Aorta (tissue), 5 donors: ENCODE measurements at regions not wholly inside any gene's neighbourhood (a gene's known extent, or its start where the extent isn't known, plus 50 kb on each side); places are given as distances from the start of the nearest gene placed in this dataset.
"Not testable (repeated sequence)": the region's sequence is repeated elsewhere in the genome, so short reads cannot be mapped to it uniquely, and the experiment has no call there.

ENCODE experiments used
- ATAC-seq: fragments of 200-7000 bp; cut with Tn5 transposase; one replicate; pipeline ENCODE4 v1.9.1; 2022; ENCODE audit warnings: moderate library complexity; ENCODE audit not compliant: low FRiP score
- DNase-seq, 2 donors: peaks; one replicate each; pipeline ENCODE4 v3.0.0-alpha.2; 2020
- H3K27ac ChIP-seq, 2 donors: one replicate each; pipeline ENCODE4 v1.5.1; 2013; ENCODE audit warnings: low read length in 2 of 2, mild to moderate bottlenecking in 2 of 2, moderate library complexity in 2 of 2, control low read depth in 1 of 2, inconsistent platforms in 1 of 2, low read depth in 1 of 2
- H3K27me3 ChIP-seq, 2 donors: one replicate each; pipeline ENCODE4 v1.6.1; 2013; ENCODE audit warnings: control low read depth in 1 of 2, low read length in 1 of 2, mild to moderate bottlenecking in 1 of 2, moderate library complexity in 1 of 2; ENCODE audit not compliant: insufficient read depth in 2 of 2, control insufficient read depth in 1 of 2
- H3K36me3 ChIP-seq, 2 donors: one replicate each; pipeline ENCODE4 v1.6.1; 2013; ENCODE audit warnings: control low read depth in 1 of 2, low read length in 1 of 2, mild to moderate bottlenecking in 1 of 2; ENCODE audit not compliant: insufficient read depth in 2 of 2, control insufficient read depth in 1 of 2
- H3K4me1 ChIP-seq, 2 donors: one replicate each; pipeline ENCODE4 v1.6.1; 2013; ENCODE audit warnings: low read length in 2 of 2, control low read depth in 1 of 2, mild to moderate bottlenecking in 1 of 2, moderate library complexity in 1 of 2; ENCODE audit not compliant: insufficient read depth in 2 of 2, control insufficient read depth in 1 of 2
- H3K4me3 ChIP-seq, 2 donors: one replicate each; pipeline ENCODE4 v1.5.1; 2013; ENCODE audit warnings: low read length in 2 of 2, control low read depth in 1 of 2, mild to moderate bottlenecking in 1 of 2
- H3K9me3 ChIP-seq: one replicate; pipeline ENCODE4 v1.6.1; 2013; ENCODE audit warnings: mild to moderate bottlenecking, low read length; ENCODE audit not compliant: control insufficient read depth
- WGBS, 2 donors: extraction: QIAGEN DNeasy Blood & Tissue Kit; methylation state at CpG; one replicate each; pipeline ENCODE4 v1.1.7; 2013; 5-methylcytosine and 5-hydroxymethylcytosine counted together
- intact Hi-C, 2 donors: fragments of 100-400 bp; cut with DNase I; formaldehyde crosslinking; loops; one replicate each; pipeline versions ENCODE4 v1.14.2 to v1.15.0; 2022
- donor health status: healthy with polysubstance abuse.
- donor health status: Bipolar disorder and iron deficiency.
- donor health status: DM: no; HTN: no; CAD: no.
- donor health status: DM: no; HTN: no; CAD: no.
- donor health status: DM: yes; HTN: yes; CAD: no.

DNA sequence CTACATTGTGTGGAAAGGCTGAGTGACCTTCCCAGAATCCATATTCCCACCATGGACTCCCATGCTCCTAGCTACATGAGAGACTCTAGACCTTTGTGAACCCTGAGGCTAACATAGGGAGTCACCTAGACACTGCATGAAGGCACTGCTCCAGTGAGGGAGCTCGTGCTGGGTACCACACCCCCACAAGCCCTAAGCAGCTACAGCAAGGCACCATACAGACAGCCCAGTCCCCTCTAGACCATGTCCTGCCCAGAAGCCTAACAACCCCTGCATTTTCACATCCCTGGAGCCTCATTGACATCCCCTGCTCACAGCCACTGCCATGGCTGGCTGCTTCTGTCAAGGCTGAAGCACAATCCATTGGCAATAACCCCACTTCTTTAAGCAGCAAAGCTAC, 176.5 kb upstream of the CTNND2 start:
- Histone ChIP-seq H3K27ac (no peak overlapping the region), H3K4me1 (no peaks in the 10 kb centered on the region), H3K27me3 (no peaks in the 10 kb centered on the region), H3K36me3 (no peaks in the 10 kb centered on the region), H3K9me3 (no peaks in the 10 kb centered on the region), H3K4me3 (no peak overlapping the region)
- intact Hi-C loops = no loop called here
- WGBS, 2 donors = 56 to 64% methylated on average over 1 of the region's 1 CpG
- no peak for DNase-seq
- ATAC-seq = no peak

DNA sequence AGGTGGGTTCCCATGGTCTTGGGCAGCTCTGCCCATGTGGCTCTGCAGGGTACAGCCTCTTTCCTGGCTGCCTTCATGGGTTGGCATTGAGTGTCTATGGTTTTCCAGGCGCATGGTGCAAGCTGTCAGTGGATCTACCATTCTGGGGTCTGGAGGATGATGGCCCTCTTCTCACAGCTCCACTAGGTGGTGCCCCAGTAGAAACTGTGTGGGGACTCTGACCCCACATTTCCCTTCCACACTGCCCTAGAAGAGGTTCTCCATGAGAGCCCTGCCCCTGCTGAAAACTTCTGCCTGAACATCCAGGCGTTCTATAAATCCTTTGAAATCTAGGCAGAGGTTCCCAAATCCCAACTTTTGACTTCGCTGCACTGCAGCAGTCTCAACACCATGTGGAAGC, 174.0 kb upstream of the CTNND2 start:
- H3K36me3 ChIP-seq, H3K4me1 ChIP-seq, H3K27ac ChIP-seq, H3K27me3 ChIP-seq, intact Hi-C loops, DNase-seq, H3K4me3 ChIP-seq, H3K9me3 ChIP-seq, ATAC-seq: not testable (repeated sequence)
- WGBS, 2 donors = 85 to 91% methylated on average over 3 of the region's 3 CpGs

DNA sequence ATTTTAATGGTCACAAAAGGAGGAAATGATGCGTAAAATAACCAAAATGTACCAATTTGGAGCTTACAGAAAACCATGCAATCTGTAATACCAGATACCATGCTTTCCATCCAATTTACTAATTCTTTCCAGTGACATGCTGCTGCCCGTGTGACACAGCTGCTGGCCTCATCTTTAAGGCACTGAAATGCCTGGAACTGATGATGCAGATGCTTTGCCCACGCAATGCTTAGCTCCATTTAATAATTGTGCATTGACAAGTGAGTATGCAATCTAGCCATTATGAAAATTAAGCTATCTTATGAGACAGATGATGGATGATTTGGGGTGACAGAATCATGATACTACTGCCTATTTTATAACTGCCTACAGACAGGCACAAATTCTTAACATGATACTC, 169.2 kb upstream of the CTNND2 start:
- ATAC-seq (no peak), DNase-seq (no peak)
- Histone ChIP-seq H3K9me3 (no peaks in the 10 kb centered on the region), H3K27ac (no peak overlapping the region), H3K27me3 (no peaks in the 10 kb centered on the region), H3K36me3 (no peaks in the 10 kb centered on the region), H3K4me3 (no peak overlapping the region), H3K4me1 (no peaks in the 10 kb centered on the region)
- intact Hi-C loops = no loop called here
- WGBS, 2 donors = 50 to 54% methylated on average over 3 of the region's 3 CpGs

DNA sequence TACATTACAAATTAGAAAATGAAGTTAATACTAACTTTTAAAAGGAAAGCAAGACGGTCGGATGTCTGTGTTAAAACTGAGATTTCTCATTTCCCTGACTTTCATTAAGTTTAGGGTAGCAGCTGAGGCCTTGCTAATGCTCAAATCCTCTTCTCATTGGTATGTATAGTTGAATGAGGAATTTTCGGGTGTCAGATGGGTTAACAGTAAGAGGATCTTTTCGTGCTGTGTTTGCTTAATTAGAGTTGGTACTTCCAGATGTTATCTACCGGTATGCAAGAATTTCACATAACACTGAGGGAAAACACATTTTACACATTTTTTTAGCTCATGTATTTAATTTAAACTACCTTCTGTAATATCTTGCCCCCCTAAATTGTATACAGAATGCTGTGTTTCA, 168.2 kb upstream of the CTNND2 start:
- Histone ChIP-seq H3K4me3 (no peak overlapping the region), H3K9me3 (no peaks in the 10 kb centered on the region), H3K27me3 (no peaks in the 10 kb centered on the region), H3K4me1 (no peaks in the 10 kb centered on the region), H3K27ac (no peak overlapping the region), H3K36me3 (no peaks in the 10 kb centered on the region)
- ATAC-seq (no peak), DNase-seq (no peak)
- 47 to 49% methylated on average over 5 of the region's 5 CpGs for WGBS, 2 donors
- intact Hi-C loops = no loop called here

DNA sequence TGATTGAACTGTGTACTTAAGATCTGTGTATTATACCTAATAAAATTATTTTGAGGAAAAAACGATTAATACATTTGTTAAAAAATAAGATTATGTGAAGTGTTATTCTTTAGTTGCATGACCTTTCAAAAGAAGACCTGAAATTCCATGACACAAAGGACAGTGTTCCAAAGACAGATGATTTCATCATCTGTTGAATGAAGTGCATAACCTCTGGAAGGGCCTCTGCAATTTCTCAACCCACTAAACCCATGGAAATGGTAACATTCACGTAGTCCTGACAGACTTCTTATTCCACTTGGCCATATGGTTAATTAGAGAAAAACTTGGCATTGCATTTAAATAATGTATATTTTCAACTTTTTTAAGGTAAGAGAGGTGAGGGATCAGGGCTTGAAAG, 167.2 kb upstream of the CTNND2 start:
- H3K9me3 ChIP-seq = no peaks in the 10 kb centered on the region
- no peak for ATAC-seq
- intact Hi-C loops = no loop called here

GRCh38 chr5:12023614-12024241, 119.5 kb upstream of the CTNND2 start:
- H3K9me3 ChIP-seq = peaks cover 2% of the 10 kb centered on the region
- H3K27ac ChIP-seq = no peak overlapping the region
- no peaks in the 10 kb centered on the region for H3K4me1 ChIP-seq
- 42 to 43% methylated on average over 5 of the region's 5 CpGs for WGBS, 2 donors
- ATAC-seq = no peak
- intact Hi-C loops = no loop called here
- no peak for DNase-seq
- H3K4me3 ChIP-seq = no peak overlapping the region
- no peaks in the 10 kb centered on the region for H3K27me3 ChIP-seq
- H3K36me3 ChIP-seq = no peaks in the 10 kb centered on the region

More for the DNA sequence above, 167.2 kb upstream of the CTNND2 start:
- no peaks in the 10 kb centered on the region for H3K4me1 ChIP-seq
- DNase-seq = no peak
- no peaks in the 10 kb centered on the region for H3K27me3 ChIP-seq
- no peak overlapping the region for H3K4me3 ChIP-seq
- 68 to 72% methylated on average over 2 of the region's 2 CpGs for WGBS, 2 donors
- no peak overlapping the region for H3K27ac ChIP-seq
- no peaks in the 10 kb centered on the region for H3K36me3 ChIP-seq

GRCh38 chr5:12022444-12022843, 118.2 kb upstream of the CTNND2 start:
- Histone ChIP-seq H3K4me3 (no peak overlapping the region), H3K4me1 (no peaks in the 10 kb centered on the region), H3K9me3 (peaks cover under 1% of the 10 kb centered on the region), H3K36me3 (no peaks in the 10 kb centered on the region), H3K27me3 (no peaks in the 10 kb centered on the region), H3K27ac (no peak overlapping the region)
- ATAC-seq = no peak
- DNase-seq = no peak
- intact Hi-C loops = no loop called here
- 56 to 67% methylated on average over 3 of the region's 3 CpGs for WGBS, 2 donors

DNA sequence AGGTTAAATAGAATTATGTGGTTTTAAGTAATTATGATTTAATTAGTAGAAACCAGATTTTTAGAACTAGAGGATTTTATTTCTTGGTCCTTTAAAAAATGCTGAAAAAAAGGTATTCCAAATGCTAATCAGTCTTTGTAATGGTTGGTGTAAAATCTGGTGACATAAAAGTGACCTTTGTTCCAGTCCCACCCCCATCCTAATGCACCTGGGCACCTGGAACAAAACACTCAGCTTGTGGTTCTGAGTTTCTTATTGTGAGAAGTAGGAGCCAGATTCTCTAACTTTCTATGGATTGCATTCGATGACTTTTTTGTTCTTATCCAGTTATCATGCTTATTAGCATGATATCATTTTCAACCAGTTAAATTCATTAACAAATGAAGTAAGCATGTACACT, 115.1 kb upstream of the CTNND2 start:
- intact Hi-C loops = no loop called here
- Histone ChIP-seq H3K4me1 (no peaks in the 10 kb centered on the region), H3K27me3 (no peaks in the 10 kb centered on the region), H3K36me3 (no peaks in the 10 kb centered on the region), H3K27ac (no peak overlapping the region), H3K4me3 (no peak overlapping the region), H3K9me3 (peaks cover 2% of the 10 kb centered on the region)
- WGBS, 2 donors = 86 to 96% methylated on average over 1 of the region's 1 CpG
- ATAC-seq (no peak), DNase-seq (no peak)

DNA sequence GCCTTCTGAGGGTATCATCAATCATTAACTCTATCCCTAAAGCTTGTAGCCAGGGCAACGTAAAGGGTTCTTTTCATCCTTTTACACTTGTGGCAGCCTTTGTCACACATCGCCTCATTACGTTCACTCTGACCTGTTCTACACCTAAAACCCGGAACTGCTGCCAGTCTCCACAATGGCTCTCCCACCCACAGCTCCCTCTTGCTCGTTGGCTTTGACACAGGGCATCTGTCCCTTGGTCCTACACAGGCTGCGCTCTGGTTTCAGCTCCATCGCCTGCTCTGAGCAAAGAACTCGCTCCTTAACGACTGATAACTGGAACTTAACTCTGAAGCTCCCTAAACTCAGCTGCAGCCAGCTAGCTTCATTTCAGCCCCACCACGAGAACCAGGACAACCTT, 112.8 kb upstream of the CTNND2 start:
- Histone ChIP-seq H3K9me3 (peaks cover 2% of the 10 kb centered on the region), H3K4me3 (no peak overlapping the region), H3K36me3 (no peaks in the 10 kb centered on the region), H3K27me3 (no peaks in the 10 kb centered on the region), H3K4me1 (no peaks in the 10 kb centered on the region), H3K27ac (no peak overlapping the region)
- intact Hi-C loops = no loop called here
- WGBS, 2 donors = 50 to 56% methylated on average over 10 of the region's 10 CpGs
- DNase-seq = no peak
- no peak for ATAC-seq
